Retinal pigment epithelial cell (primary cell): ENCODE measurements at regions not wholly inside any gene's neighbourhood (a gene's known extent, or its start where the extent isn't known, plus 50 kb on each side); places are given as distances from the start of the nearest gene placed in this dataset.
A peak's percentile ranks its signal among the peaks of the same experiment; 100 is the strongest.
"Not testable (repeated sequence)": the region's sequence is repeated elsewhere in the genome, so short reads cannot be mapped to it uniquely, and the experiment has no call there.

Experiments
- DNase-seq: peaks from one replicate; pipeline ENCODE4 v3.0.0-alpha.2; 2010; ENCODE audit warnings: low read depth
- H3K4me3 ChIP-seq: 2 replicates; pipeline ENCODE4 v1.5.1; 2011; ENCODE audit warnings: mild to moderate bottlenecking, low read length, control low read depth, moderate library complexity
- CTCF ChIP-seq: conservative IDR thresholded peaks from 2 replicates; pipeline ENCODE4 v1.5.1; 2011; ENCODE audit warnings: low read depth, low read length, control low read depth, inconsistent platforms

- H3K4me3 ChIP-seq: no peak overlapping the region
- no peak for TF ChIP-seq CTCF
- DNase-seq: no peak
These were observed 73.4 kb downstream of the CHRD start for GRCh38 chr3:184453296-184453695.

- no peak overlapping the region for H3K4me3 ChIP-seq
- no peak for DNase-seq
- TF ChIP-seq CTCF: no peak
These were observed 76.1 kb downstream of the CHRD start for GRCh38 chr3:184455991-184456390.

- no peak for TF ChIP-seq CTCF
- DNase-seq: no peak
- no peak overlapping the region for H3K4me3 ChIP-seq
These were observed 76.6 kb downstream of the CHRD start for GRCh38 chr3:184456476-184456875.

- H3K4me3 ChIP-seq: no peak overlapping the region
- DNase-seq: peak; percentile 41
- no peak for TF ChIP-seq CTCF
These were observed 77.5 kb downstream of the CHRD start for GRCh38 chr3:184457329-184457728.

- H3K4me3 ChIP-seq, DNase-seq: not testable (repeated sequence)
These were observed 78.0 kb downstream of the CHRD start for GRCh38 chr3:184457784-184458377.

GRCh38 chr3:184459355-184459754 is 79.5 kb downstream of the CHRD start:
- DNase-seq: no peak
- H3K4me3 ChIP-seq: no peak overlapping the region
- no peak for TF ChIP-seq CTCF

GRCh38 chr3:184460276-184460675 is 80.4 kb downstream of the CHRD start:
- DNase-seq: no peak
- H3K4me3 ChIP-seq: no peak overlapping the region
- TF ChIP-seq CTCF: no peak

- no peak for TF ChIP-seq CTCF
- no peak for DNase-seq
- no peak overlapping the region for H3K4me3 ChIP-seq
These were observed 81.4 kb downstream of the CHRD start for GRCh38 chr3:184461219-184461618.
